GM19035 (cell line): ENCODE measurements at regions not wholly inside any gene's neighbourhood (a gene's known extent, or its start where the extent isn't known, plus 50 kb on each side); places are given as distances from the start of the nearest gene placed in this dataset.
"Not testable (repeated sequence)": the region's sequence is repeated elsewhere in the genome, so short reads cannot be mapped to it uniquely, and the experiment has no call there.

Experiments
- ATAC-seq: cut with Tn5 transposase; IDR thresholded peaks from one replicate; pipeline ENCODE4 v1.9.1; 2021; ENCODE audit not compliant: unreplicated experiment

DNA sequence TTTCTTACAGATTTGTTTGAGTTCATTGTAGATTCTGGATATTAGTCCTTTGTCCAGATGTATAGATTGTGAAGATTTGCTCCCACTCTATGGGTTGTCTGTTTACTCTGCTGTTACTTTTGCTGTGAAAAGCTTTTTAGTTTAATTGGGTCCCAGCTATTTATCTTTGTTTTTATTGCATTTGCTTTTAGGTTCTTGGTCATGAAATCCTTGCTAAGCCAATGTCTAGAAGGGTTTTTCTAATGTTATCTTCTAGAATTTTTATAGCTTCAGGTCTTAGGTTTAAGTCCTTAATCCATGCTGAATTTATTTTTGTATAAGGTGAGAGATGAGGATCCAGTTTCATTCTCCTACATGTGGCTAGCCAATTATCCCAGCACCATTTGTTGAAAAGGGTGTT lies 81.2 kb upstream of the NDST4 start:
- not testable (repeated sequence) for ATAC-seq

DNA sequence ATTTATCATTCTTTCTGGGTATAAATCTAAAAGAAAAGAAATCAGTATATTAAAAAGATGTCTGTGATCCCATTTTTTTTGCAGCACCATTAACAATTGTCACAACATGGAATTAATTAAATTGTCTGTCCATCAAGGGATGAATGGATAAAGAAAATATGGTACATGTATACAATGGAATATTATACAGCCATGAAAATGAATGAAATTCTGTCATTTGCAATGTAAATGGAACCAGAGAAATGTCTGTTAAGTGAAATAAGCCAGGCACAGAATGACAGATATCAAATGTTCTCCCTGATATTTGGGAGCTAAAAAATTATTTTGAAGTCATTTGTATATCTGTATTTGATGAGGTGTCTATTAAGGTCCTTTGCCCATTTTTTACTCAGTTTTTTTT lies 77.1 kb upstream of the NDST4 start:
- ATAC-seq, result no peak

DNA sequence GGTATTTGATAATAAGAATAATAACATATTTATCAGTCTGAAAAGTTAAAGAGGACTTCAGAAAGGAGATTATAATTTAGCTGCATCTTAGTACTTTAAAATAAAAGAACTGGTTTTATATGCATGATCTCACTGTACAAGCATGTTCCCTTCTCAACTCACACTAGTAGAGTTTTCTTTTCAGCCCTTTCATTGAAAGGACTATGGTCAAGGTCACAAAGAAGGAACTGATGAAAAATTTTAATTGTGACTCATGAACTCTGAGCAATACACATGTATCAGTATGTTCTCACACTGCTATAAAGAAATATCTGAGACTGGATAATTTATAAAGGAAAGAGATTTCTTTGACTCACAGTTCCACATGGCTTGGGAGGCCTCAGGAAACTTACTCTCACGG lies 73.7 kb upstream of the NDST4 start:
- no peak for ATAC-seq

DNA sequence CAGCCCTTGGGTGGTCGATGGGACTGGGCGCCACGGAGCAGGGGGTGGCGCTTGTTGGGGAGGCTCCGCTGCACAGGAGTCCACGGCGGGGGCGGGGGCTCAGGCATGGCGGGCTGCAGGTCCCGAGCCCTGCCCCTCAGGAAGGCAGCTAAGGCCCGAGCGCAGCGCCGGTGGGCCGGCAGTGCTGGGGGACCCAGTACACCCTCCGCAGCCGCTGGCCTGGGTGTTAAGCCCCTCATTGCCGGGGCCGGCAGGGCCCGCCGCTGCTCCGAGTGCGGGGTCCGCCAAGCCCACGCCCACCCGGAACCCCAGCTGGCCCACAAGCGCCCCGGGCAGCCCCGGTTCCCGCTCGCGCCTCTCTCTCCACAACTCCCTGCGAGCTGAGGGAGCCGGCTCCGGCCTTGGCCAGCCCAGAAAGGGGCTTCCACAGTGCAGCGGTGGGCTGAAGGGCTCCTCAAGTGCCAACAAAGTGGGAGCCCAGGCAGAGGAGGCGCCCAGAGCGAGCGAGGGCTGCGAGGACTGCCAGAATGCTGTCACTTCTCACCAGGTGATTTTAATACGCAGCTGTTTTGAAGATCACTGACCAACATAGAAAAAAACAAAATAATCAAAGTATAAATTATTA lies 66.1 kb upstream of the NDST4 start:
- ATAC-seq, result not testable (repeated sequence)

DNA sequence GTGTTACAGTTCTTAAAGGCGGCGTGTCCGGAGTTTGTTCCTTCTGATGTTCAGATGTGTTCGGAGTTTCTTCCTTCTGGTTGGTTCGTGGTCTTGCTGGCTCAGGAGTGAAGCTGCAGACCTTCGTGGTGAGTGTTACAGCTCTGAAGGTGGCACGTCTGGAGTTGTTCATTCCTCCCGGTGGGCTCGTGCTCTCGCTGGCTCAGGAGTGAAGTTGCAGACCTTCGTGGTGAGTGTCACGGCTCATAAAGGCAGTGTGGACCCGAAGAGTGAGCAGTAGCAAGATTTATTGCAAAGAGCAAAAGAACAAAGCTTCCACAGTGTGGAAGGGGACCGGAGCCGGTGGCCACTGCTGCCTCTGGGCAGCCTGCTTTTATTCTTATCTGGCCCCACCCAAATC lies 65.3 kb upstream of the NDST4 start:
- not testable (repeated sequence) for ATAC-seq

DNA sequence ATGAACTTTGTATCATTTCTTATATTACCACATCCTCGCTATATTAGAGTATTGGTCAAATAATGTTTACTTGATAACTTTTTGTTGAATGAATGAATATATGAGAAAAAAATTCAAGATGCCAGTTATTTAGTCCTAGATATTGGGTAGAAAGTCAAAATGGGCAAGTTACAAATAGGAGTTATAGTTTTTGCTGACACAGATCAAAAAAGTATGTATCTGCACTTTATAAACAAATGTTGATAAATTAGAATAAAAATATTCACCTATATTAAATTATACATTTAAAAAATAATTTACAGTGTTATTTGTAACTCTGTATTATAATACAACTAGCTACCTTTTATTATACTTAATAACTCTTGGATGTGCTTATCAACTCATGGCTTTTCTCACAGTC lies 57.8 kb upstream of the NDST4 start:
- no peak for ATAC-seq

DNA sequence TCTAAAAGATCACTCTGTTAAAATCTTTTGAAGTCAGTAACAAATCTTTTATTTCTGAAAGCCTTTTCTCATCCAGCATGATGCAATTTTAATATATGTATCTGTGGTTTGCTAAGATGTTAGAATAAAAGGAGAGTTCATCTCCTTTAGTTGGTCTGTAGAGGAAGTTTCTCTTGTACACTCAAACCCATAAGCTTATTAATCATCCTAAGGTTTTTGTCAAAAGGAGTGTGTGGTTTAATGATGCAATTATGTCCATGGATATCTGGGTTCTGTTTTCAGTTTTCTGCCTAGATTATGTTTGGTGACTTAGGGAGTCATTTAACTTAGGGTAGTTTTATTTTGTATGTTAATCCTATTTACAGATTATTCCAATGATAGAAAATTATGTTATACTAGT lies 52.1 kb upstream of the NDST4 start:
- ATAC-seq, result no peak
